Globus pallidus (tissue), 1 donor: ENCODE measurements at regions not wholly inside any gene's neighbourhood (a gene's known extent, or its start where the extent isn't known, plus 50 kb on each side); places are given as distances from the start of the nearest gene placed in this dataset.

ENCODE experiments used
- DNase-seq: peaks from one replicate; pipeline ENCODE4 v3.0.0-alpha.2; 2015; ENCODE audit warnings: low spot score

GRCh38 chr19:5216141-5216847 is 124.3 kb downstream of the PTPRS start:
- no peak for DNase-seq

- no peak for DNase-seq
Measured at GRCh38 chr19:5215431-5215830, 125.2 kb downstream of the PTPRS start.

GRCh38 chr19:5214902-5215301 is 125.7 kb downstream of the PTPRS start:
- DNase-seq: no peak

GRCh38 chr19:5214371-5214770 is 126.2 kb downstream of the PTPRS start:
- no peak for DNase-seq

GRCh38 chr19:5213667-5214066 is 126.9 kb downstream of the PTPRS start:
- DNase-seq: no peak

GRCh38 chr19:5212101-5212500 is 128.5 kb downstream of the PTPRS start:
- DNase-seq: no peak

GRCh38 chr19:5211217-5211822 is 129.3 kb downstream of the PTPRS start:
- no peak for DNase-seq

- DNase-seq: no peak
Measured at GRCh38 chr19:5210556-5210955, 130.1 kb downstream of the PTPRS start.

GRCh38 chr19:5207806-5208205 is 132.8 kb downstream of the PTPRS start:
- no peak for DNase-seq

- DNase-seq: no peak
Measured at GRCh38 chr19:5206751-5207075, 133.9 kb downstream of the PTPRS start.

- no peak for DNase-seq
Measured at GRCh38 chr19:5205937-5206750, 134.5 kb downstream of the PTPRS start.

GRCh38 chr19:5205381-5205780 is 135.2 kb downstream of the PTPRS start:
- no peak for DNase-seq

- DNase-seq: no peak
Measured at GRCh38 chr19:5204212-5204611, 136.4 kb downstream of the PTPRS start.
